Activated CD8-positive, alpha-beta T cell treated with anti-CD3 and anti-CD28 coated beads for 36 hours (primary cell): ENCODE measurements at regions not wholly inside any gene's neighbourhood (a gene's known extent, or its start where the extent isn't known, plus 50 kb on each side); places are given as distances from the start of the nearest gene placed in this dataset.
"Not testable (repeated sequence)": the region's sequence is repeated elsewhere in the genome, so short reads cannot be mapped to it uniquely, and the experiment has no call there.

ENCODE experiments used
- ATAC-seq: fragments of 200-7000 bp; cut with Tn5 transposase; one replicate; pipeline ENCODE4 v1.10.0; 2021; ENCODE audit warnings: mild to moderate bottlenecking, moderate library complexity
- CTCF ChIA-PET: fragments of 350-600 bp; sonication (Branson Sonifier 250); formaldehyde crosslinking; loops from one replicate; lab custom pipeline; 2021; ENCODE audit warnings: antibody characterized with exemption; lab: Charles Lee
- POLR2A ChIA-PET: fragments of 350-600 bp; sonication (Branson Sonifier 250); formaldehyde crosslinking; loops from one replicate; lab custom pipeline; 2021; ENCODE audit warnings: antibody characterized with exemption; lab: Charles Lee
- DNase-seq: peaks from one replicate; pipeline ENCODE4 v3.0.0-alpha.2; 2020
- H3K27ac Mint-ChIP-seq: one replicate; pipeline ENCODE4 v1.8.0; 2021; ENCODE audit warnings: mild to moderate bottlenecking, mixed read lengths
- H3K27me3 Mint-ChIP-seq: one replicate; pipeline ENCODE4 v1.8.0; 2021; ENCODE audit warnings: mixed read lengths
- H3K36me3 Mint-ChIP-seq: one replicate; pipeline ENCODE4 v1.8.0; 2021; ENCODE audit warnings: low read depth, mixed read lengths
- H3K4me1 Mint-ChIP-seq: one replicate; pipeline ENCODE4 v1.8.0; 2021; ENCODE audit warnings: low read depth, mixed read lengths
- H3K4me3 Mint-ChIP-seq: one replicate; pipeline ENCODE4 v1.8.0; 2021; ENCODE audit warnings: mild to moderate bottlenecking, moderate library complexity, mixed read lengths
- H3K9me3 Mint-ChIP-seq: one replicate; pipeline ENCODE4 v1.8.0; 2021; ENCODE audit warnings: mixed read lengths
- CTCF ChIP-seq: fragments of 200-600 bp; IDR thresholded peaks from one replicate; pipeline ENCODE4 v1.8.0; 2022; ENCODE audit warnings: antibody characterized with exemption, mild to moderate bottlenecking
- intact Hi-C: fragments of 100-400 bp; cut with micrococcal nuclease; formaldehyde crosslinking; loops from one replicate; pipeline ENCODE4 v1.10.0; 2022

- Mint-ChIP-seq H3K36me3 (no peaks in the 10 kb centered on the region), H3K27ac (no peak overlapping the region), H3K4me1 (no peaks in the 10 kb centered on the region), H3K27me3 (no peaks in the 10 kb centered on the region), H3K4me3 (no peak overlapping the region), H3K9me3 (no peaks in the 10 kb centered on the region)
- no peak for DNase-seq
- ChIA-PET POLR2A (no interaction called here), CTCF (no interaction called here)
- no peak for TF ChIP-seq CTCF
- ATAC-seq, result no peak
- intact Hi-C loops, result no loop called here
Measured at GRCh38 chr18:37838083-37838482, 272.5 kb upstream of the CELF4 start.

- ATAC-seq, result no peak
- no peaks in the 10 kb centered on the region for H3K4me1 Mint-ChIP-seq
- no peaks in the 10 kb centered on the region for H3K36me3 Mint-ChIP-seq
- no peaks in the 10 kb centered on the region for H3K27me3 Mint-ChIP-seq
- ChIA-PET CTCF (no interaction called here), POLR2A (no interaction called here)
- H3K4me3 Mint-ChIP-seq, result no peak overlapping the region
- H3K27ac Mint-ChIP-seq, result no peak overlapping the region
- no peak for DNase-seq
- no peak for TF ChIP-seq CTCF
- H3K9me3 Mint-ChIP-seq, result no peaks in the 10 kb centered on the region
- intact Hi-C loops, result no loop called here
Measured at GRCh38 chr18:37836071-37836970, 270.7 kb upstream of the CELF4 start.

GRCh38 chr18:37832010-37832695 lies 266.6 kb upstream of the CELF4 start:
- H3K4me1 Mint-ChIP-seq, H3K4me3 Mint-ChIP-seq, ATAC-seq, H3K36me3 Mint-ChIP-seq, CTCF ChIA-PET, H3K27ac Mint-ChIP-seq, intact Hi-C loops, H3K27me3 Mint-ChIP-seq, DNase-seq, H3K9me3 Mint-ChIP-seq, POLR2A ChIA-PET: not testable (repeated sequence)

- no peaks in the 10 kb centered on the region for H3K4me1 Mint-ChIP-seq
- ATAC-seq (no peak), DNase-seq (no peak)
- no peak overlapping the region for H3K4me3 Mint-ChIP-seq
- TF ChIP-seq CTCF, result no peak
- POLR2A ChIA-PET, result no interaction called here
- intact Hi-C loops, result no loop called here
- peaks cover 7% of the 10 kb centered on the region for H3K9me3 Mint-ChIP-seq
- CTCF ChIA-PET, result no interaction called here
- no peaks in the 10 kb centered on the region for H3K36me3 Mint-ChIP-seq
- no peak overlapping the region for H3K27ac Mint-ChIP-seq
- peaks cover 2% of the 10 kb centered on the region for H3K27me3 Mint-ChIP-seq
Measured at GRCh38 chr18:37812961-37813360, 247.4 kb upstream of the CELF4 start.

- DNase-seq (no peak), ATAC-seq (no peak)
- ChIA-PET CTCF (no interaction called here), POLR2A (no interaction called here)
- intact Hi-C loops, result no loop called here
- H3K27me3 Mint-ChIP-seq, result no peaks in the 10 kb centered on the region
- H3K27ac Mint-ChIP-seq, result no peak overlapping the region
- no peak for TF ChIP-seq CTCF
- no peak overlapping the region for H3K4me3 Mint-ChIP-seq
- H3K4me1 Mint-ChIP-seq, result no peaks in the 10 kb centered on the region
- no peaks in the 10 kb centered on the region for H3K36me3 Mint-ChIP-seq
- peaks cover 6% of the 10 kb centered on the region for H3K9me3 Mint-ChIP-seq
Measured at GRCh38 chr18:37805773-37806404, 240.3 kb upstream of the CELF4 start.
